Cardiac fibroblast (primary cell): ENCODE measurements at regions not wholly inside any gene's neighbourhood (a gene's known extent, or its start where the extent isn't known, plus 50 kb on each side); places are given as distances from the start of the nearest gene placed in this dataset.

Experiments used
- DNase-seq, 2 donors: peaks; one replicate each; pipeline versions ENCODE4 v3.0.0 to v3.0.0-alpha.2; 2010; ENCODE audit warnings: low read depth in 2 of 2
- H3K4me3 ChIP-seq, 2 donors: replicated peaks in 1 of 2; 1 replicate in 1 of 2; 2 replicates in 1 of 2; pipeline ENCODE4 v1.5.1; 2011; ENCODE audit warnings: low read depth in 2 of 2, low read length in 2 of 2, mild to moderate bottlenecking in 2 of 2, moderate library complexity in 1 of 2
- CTCF ChIP-seq: IDR thresholded peaks from one replicate; pipeline ENCODE4 v1.5.1; 2011; ENCODE audit warnings: low read depth, mild to moderate bottlenecking, low read length, inconsistent platforms

GRCh38 chr3:22612927-22613326 lies 590.2 kb upstream of the UBE2E2 start:
- no peak for TF ChIP-seq CTCF
- no peak overlapping the region for H3K4me3 ChIP-seq

GRCh38 chr3:22615790-22616189 lies 587.3 kb upstream of the UBE2E2 start:
- no peak overlapping the region for H3K4me3 ChIP-seq
- no peak for TF ChIP-seq CTCF
- DNase-seq: no peak

More at GRCh38 chr3:22612927-22613326, 590.2 kb upstream of the UBE2E2 start:
- no peak for DNase-seq

DNA sequence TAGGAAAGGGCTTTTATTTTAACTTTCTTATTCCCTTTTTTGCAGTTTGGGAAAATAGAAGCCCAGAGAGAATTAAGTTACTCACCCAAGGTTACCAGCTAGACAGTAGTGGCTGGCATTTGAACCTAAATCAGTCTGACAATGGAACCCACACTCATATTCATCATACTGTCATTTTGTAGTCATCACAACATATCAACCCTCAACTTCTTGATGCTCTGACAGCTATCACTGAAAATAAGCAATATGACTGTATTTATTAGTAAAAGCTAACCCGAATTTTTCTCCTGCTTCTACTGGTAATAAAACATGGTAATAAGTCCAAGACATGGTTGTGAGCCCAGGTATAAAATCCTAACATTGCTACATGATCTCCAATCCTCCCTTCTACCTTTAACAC lies 585.8 kb upstream of the UBE2E2 start:
- no peak overlapping the region for H3K4me3 ChIP-seq
- no peak for DNase-seq
- TF ChIP-seq CTCF: no peak

DNA sequence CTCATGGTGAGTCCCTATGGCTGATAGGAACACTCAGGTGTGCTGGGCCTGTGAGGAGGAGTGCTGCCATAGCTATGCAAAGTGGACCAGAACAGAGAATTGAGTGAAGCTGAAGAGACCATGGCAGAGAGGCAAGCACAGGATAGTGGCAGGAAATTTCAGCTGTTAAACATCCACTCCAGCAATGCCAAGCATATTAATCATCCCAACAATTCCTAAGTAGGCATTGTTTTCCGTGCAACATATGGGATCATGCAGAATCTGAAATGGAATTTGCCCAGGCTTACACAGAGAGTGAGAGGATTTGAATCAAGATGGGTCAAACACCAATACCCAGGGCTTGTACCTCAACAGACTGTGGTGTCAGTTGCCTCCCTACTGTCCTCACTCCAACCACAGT lies 582.6 kb upstream of the UBE2E2 start:
- no peak for DNase-seq
- TF ChIP-seq CTCF: no peak
- H3K4me3 ChIP-seq: no peak overlapping the region

DNA sequence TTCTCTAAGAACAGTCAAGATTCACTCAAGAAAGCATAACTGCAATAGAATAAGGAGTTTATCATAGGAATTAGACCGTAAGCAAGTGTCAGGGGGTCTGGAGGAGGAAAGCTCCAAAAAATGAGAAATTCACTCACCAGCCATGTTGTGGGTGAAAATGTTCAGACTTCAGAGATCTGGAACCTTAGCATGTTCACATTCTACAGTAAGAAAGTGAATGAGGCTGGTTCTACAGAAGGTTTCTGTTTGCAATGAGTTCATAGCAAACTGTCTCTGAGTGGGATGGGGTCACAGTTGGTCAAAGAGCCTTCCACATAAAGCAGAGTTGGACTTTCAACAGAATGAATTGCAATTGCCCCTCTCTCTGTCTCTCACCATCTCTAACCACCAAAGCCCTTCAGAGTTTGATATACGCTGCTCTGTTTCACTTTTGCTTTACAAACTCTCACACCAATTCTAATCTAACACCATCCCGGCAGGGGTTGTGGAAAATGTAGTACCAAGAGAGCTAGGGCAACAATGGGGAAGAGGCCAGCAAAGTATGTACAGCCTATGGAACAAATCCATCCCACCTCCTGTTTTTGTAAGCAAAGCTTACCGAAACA lies 581.8 kb upstream of the UBE2E2 start:
- no peak for TF ChIP-seq CTCF
- no peak for DNase-seq
- H3K4me3 ChIP-seq: no peak overlapping the region

DNA sequence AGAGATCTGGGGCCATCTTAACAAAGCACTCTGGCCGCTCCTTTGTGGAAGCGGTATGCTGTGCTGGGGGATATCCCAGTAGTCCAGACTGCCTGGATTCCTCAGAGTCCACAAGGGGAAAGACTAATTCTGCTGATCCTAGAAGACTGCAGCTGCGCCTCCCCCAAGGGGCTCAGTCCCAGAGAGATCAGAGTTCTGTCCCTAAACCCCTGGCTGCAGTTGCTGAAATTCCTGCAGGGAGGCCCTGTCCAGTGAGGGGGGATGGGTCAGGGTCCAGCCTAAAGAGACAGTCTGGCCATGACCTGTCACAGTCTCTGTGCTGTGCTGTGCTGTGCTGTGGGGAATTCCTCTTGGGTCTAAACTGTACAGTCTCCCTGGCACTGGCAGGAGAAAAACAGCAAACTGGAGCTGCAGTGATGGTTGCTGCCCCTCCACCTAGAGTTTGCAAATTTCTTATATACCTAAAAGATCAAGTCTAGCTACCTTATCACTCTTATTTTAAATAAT lies 575.1 kb upstream of the UBE2E2 start:
- no peak for TF ChIP-seq CTCF
- no peak for DNase-seq
- no peak overlapping the region for H3K4me3 ChIP-seq

GRCh38 chr3:22632536-22632935 lies 570.6 kb upstream of the UBE2E2 start:
- no peak for DNase-seq
- no peak for TF ChIP-seq CTCF
- no peak overlapping the region for H3K4me3 ChIP-seq
